MG63 (cell line): ENCODE measurements at regions not wholly inside any gene's neighbourhood (a gene's known extent, or its start where the extent isn't known, plus 50 kb on each side); places are given as distances from the start of the nearest gene placed in this dataset.

ENCODE experiments used
- DNase-seq: peaks from one replicate; pipeline ENCODE4 v3.0.0-alpha.2; 2020
- H3K27me3 ChIP-seq: fragments of 250-450 bp; sonication (Bioruptor Pico); 2 replicates; pipeline ENCODE4 v1.5.1; 2020; ENCODE audit warnings: mild to moderate bottlenecking, moderate library complexity
- H3K36me3 ChIP-seq: fragments of 250-450 bp; sonication (Bioruptor Pico); 2 replicates; pipeline ENCODE4 v1.5.1; 2020; ENCODE audit warnings: mild to moderate bottlenecking, moderate library complexity
- H3K4me3 ChIP-seq: fragments of 250-450 bp; sonication (Bioruptor Pico); 2 replicates; pipeline ENCODE4 v1.5.1; 2020; ENCODE audit warnings: mild to moderate bottlenecking, moderate library complexity
- H3K9me3 ChIP-seq: fragments of 250-450 bp; sonication (Bioruptor Pico); 2 replicates; pipeline ENCODE4 v1.5.1; 2020; ENCODE audit warnings: mild to moderate bottlenecking, moderate library complexity

DNA sequence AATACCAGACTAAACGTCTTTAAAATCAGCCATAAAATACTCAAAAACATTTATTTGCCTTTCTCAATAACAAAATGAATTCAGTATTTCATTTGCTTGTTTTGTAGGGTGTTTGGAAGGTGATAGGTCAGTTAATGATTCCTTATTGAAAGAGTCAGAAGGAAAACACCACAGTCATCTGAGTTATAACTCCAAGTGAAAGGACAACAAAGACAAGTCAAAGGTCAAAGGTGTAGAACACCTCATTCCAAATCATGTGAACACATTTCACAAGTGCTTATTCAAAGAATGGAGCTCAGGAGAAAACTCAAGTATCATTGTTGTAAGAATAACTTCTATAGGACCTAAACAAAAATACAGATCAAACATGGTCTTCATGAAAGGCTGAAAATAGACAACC is 318.6 kb upstream of the PHF14 start:
- no peak for DNase-seq
- no peaks in the 10 kb centered on the region for H3K9me3 ChIP-seq
- H3K4me3 ChIP-seq: no peak overlapping the region
- no peaks in the 10 kb centered on the region for H3K27me3 ChIP-seq
- no peaks in the 10 kb centered on the region for H3K36me3 ChIP-seq

DNA sequence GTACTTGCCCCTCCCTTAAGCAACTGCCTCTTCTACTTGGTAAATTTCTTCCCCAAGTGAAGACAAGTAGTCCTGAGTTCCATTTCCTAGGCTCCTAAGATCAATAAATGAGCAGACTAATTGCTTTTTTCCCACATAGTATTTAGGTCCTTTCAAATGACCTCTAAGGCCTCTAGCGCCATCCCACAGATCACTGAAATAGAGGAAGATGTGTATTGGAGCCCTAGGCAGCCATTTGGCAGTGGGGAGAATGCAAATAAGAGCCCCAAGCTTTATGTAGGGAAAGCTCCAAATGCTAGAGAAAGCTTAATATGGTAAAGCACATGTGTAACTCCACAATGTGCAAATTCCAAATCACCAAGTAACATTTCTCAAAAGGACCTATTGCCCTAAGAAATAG is 316.5 kb upstream of the PHF14 start:
- no peak overlapping the region for H3K4me3 ChIP-seq
- H3K36me3 ChIP-seq: no peaks in the 10 kb centered on the region
- no peaks in the 10 kb centered on the region for H3K27me3 ChIP-seq
- no peak for DNase-seq
- no peaks in the 10 kb centered on the region for H3K9me3 ChIP-seq

DNA sequence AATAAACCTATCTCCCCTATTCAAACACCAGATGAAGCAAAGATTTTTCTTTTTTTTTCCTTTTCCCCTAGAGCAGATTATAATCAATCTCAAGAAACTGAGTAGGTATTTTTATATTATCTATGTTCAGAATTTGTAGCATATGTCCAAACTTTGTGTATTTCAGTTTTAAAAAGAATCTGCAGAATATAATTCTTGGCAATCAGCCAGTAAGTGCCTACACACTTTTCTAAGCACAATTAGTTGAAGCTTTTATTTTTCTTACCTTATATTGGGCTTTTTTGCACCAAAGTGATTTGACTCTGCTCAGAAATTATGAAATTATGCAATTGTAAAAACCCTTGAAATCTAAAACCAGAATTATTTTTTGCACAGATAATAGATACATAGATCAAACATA is 315.8 kb upstream of the PHF14 start:
- no peak overlapping the region for H3K4me3 ChIP-seq
- no peaks in the 10 kb centered on the region for H3K27me3 ChIP-seq
- no peaks in the 10 kb centered on the region for H3K9me3 ChIP-seq
- no peaks in the 10 kb centered on the region for H3K36me3 ChIP-seq
- DNase-seq: no peak

DNA sequence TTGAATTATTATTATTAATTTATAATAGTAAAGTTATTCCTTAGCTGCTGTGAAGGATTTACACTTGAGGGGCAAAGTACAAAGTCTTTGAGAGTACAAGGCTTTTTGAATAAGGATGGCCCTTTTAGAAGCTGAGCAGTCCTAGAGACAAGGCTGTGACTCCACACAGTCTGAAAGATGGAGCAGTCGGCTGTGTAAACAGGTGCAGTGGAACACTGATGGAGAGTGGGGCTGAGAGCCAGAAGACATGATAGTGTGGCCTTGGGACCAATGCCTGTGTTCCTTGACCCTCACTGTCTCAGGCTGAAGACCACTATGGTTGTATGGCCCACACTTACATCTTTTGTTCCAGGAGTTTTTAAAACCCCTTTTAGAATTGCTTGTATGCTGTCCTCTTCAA is 311.2 kb upstream of the PHF14 start:
- Histone ChIP-seq H3K4me3 (no peak overlapping the region), H3K36me3 (no peaks in the 10 kb centered on the region), H3K9me3 (no peaks in the 10 kb centered on the region), H3K27me3 (no peaks in the 10 kb centered on the region)
- DNase-seq: no peak

DNA sequence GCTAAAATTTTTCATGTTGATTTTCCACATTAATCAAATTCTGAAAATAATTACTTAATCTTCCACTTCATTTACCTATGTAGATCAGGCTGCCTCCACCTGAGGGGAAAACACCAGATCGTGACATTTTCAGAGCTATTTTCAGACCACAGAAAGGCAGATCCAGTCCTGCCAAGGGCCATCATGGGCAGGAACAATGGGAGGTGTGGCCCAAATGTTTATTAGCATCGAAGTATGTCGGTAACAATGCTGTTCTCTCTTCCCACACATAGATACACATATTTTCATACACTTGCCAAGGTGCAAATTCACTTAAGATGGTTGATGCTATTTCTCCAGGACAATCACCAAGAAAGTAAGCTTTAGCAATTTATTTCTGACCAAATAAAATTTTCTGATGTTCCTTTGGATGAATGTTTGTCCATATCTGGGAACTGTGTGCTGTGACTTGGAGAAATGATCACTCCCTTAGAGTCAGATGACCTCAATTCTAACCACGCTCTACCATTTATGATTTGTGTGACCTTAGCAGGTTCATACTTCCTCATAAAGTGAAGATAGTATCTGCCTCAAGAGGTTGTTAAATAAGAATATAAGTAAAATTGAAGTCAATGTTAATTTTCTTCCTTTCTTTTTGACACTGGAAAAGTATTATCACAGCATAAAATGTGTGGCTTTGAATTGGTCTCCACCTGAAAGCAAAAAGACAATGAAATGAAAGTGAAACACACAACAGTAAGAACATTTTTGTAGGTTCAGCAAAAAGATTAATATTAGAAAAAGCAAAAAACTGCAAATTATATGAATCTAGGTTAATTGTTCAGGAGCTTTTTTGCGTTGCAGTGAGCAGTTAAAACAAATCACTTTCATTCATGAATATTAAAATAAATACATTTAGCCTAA is 310.4 kb upstream of the PHF14 start:
- no peaks in the 10 kb centered on the region for H3K9me3 ChIP-seq
- DNase-seq: no peak
- H3K4me3 ChIP-seq: no peak overlapping the region
- no peaks in the 10 kb centered on the region for H3K36me3 ChIP-seq
- no peaks in the 10 kb centered on the region for H3K27me3 ChIP-seq

- Histone ChIP-seq H3K36me3 (no peaks in the 10 kb centered on the region), H3K9me3 (no peaks in the 10 kb centered on the region), H3K27me3 (no peaks in the 10 kb centered on the region), H3K4me3 (no peak overlapping the region)
- no peak for DNase-seq
Observed at GRCh38 chr7:10672186-10672585, 301.5 kb upstream of the PHF14 start.

DNA sequence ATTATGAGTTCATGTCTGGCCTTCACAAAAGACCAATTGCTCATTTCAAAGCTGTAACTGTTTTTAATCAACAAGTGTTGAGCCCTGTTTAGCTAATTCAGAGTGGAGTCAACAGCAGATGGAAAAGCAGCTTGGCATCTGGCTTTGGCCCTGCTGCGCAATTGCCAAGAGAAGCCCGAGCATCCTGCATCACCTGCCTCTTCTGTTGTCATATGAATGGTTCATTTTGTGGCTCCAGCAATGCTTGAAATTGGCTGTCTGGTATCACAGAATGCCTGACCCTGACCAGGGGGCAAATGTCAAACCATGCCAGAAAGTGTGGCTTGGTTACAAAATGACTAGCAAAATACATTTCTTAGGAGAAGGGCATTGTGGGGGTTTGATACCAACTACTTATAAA is 296.5 kb upstream of the PHF14 start:
- H3K36me3 ChIP-seq: no peaks in the 10 kb centered on the region

DNA sequence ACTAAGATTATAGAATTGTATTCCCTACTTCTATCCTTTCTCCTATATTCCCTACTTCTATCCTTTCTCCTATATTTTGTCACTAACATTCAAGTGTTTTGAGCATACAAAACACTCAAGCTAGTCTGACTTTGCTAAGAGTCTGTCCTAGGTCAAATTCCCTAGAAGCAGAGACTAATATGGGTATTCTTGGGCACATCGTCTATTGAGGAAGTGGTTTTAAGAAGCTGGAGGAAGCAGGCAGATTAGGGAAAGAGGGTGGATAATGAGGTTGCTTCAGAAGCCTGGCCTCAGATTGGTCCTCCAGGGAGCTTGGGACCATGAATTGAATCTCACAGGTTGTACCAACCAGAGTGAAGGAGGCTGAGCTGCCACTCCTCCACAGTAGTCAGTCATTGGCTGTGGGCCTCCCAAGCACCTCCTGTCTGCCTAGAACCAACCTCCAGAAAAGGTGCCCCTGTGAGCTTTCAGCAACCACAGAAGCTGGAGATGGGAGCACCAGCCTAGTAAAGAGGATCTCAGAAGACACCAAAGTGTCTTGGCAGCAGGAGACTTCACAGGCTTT is 295.9 kb upstream of the PHF14 start:
- no peaks in the 10 kb centered on the region for H3K27me3 ChIP-seq
- H3K4me3 ChIP-seq: no peak overlapping the region
- H3K9me3 ChIP-seq: no peaks in the 10 kb centered on the region
- no peak for DNase-seq
- H3K36me3 ChIP-seq: no peaks in the 10 kb centered on the region

More for the DNA sequence above, 296.5 kb upstream of the PHF14 start:
- H3K4me3 ChIP-seq: no peak overlapping the region
- no peaks in the 10 kb centered on the region for H3K27me3 ChIP-seq
- no peaks in the 10 kb centered on the region for H3K9me3 ChIP-seq
- DNase-seq: no peak

DNA sequence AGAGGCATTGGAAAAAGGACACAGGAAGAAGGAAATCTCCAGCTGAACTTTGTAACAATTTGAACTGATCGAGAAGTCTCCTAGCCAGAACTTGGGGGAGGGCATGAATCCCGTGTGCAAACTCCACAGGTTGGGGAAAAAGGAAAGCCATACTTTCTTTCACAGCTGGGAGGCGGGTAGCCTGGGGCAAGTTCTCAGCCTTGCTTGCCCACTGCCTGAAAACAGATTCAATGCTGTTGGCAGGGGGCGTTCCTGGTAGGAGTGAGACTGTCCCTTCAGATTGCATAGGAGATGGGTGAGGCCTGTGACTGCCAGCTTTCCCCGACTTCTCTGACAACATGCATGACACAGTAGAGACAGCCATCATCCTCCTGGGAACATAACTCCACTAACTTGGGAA is 289.1 kb upstream of the PHF14 start:
- Histone ChIP-seq H3K4me3 (no peak overlapping the region), H3K9me3 (no peaks in the 10 kb centered on the region), H3K36me3 (no peaks in the 10 kb centered on the region), H3K27me3 (no peaks in the 10 kb centered on the region)
- DNase-seq: no peak

GRCh38 chr7:10685040-10685439 is 288.6 kb upstream of the PHF14 start:
- H3K27me3 ChIP-seq: no peaks in the 10 kb centered on the region
- no peak for DNase-seq
- no peaks in the 10 kb centered on the region for H3K9me3 ChIP-seq
- no peak overlapping the region for H3K4me3 ChIP-seq
- no peaks in the 10 kb centered on the region for H3K36me3 ChIP-seq

DNA sequence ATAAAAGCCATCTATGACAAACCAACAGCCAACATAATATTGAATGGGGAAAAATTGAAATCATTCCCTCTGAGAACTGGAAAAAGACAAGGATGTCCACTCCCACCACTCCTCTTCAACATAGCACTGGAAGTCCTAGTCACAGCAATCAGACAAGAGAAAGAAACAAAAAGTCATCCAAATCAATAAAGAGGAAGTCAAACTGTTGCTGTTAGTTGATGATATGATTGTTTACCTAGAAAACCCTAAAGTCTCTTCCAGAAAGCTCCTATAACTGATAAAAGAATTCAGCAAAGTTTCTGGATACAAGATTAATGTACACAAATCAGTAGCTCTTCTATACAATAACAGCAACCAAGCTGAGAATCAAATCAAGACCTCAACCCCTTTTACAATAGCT is 285.1 kb upstream of the PHF14 start:
- DNase-seq: no peak

DNA sequence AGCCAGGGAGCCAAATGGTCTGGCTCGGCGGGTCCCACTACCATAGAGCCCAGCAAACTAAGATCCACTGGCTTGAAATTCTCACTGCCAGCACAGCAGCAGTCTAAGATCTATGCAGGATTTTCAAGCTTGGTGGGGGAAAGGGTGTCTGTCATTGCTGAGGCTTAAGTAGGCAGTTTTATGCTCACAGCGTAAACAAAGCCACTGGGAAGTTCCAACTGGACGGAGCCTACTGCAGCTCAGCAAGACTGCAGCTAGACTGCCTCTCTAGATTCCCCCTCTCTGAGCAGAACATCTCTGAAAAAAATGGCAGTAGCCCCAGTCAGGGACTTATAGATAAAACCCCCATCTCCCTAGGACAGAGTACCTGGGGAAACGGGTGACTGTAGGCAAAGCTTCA is 277.6 kb upstream of the PHF14 start:
- no peaks in the 10 kb centered on the region for H3K9me3 ChIP-seq
- no peaks in the 10 kb centered on the region for H3K27me3 ChIP-seq
- DNase-seq: no peak
- H3K4me3 ChIP-seq: no peak overlapping the region
- H3K36me3 ChIP-seq: no peaks in the 10 kb centered on the region

More for the DNA sequence above, 285.1 kb upstream of the PHF14 start:
- no peak overlapping the region for H3K4me3 ChIP-seq
- no peaks in the 10 kb centered on the region for H3K36me3 ChIP-seq
- no peaks in the 10 kb centered on the region for H3K27me3 ChIP-seq
- no peaks in the 10 kb centered on the region for H3K9me3 ChIP-seq

- no peaks in the 10 kb centered on the region for H3K9me3 ChIP-seq
- no peaks in the 10 kb centered on the region for H3K36me3 ChIP-seq
- no peak overlapping the region for H3K4me3 ChIP-seq
- H3K27me3 ChIP-seq: no peaks in the 10 kb centered on the region
- no peak for DNase-seq
Observed at GRCh38 chr7:10703059-10703458, 270.6 kb upstream of the PHF14 start.

DNA sequence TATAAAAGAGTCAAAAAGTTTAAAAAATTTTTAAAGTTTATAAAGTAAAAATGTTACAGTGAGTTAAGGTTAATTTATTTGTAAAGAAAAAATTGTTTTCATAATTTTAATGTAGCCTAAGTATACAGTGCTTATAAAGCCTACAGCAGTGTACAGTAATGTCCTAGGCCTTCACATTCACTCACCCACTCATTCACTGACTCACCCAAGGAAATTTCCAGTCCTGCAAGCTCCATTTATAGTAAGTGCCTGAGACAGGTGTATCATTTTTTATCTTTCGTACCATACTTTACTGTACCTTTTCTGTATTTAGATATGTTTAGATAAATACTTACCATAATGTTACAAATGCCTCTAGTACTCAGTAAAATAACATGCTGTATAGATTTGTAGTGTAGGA is 269.7 kb upstream of the PHF14 start:
- Histone ChIP-seq H3K36me3 (no peaks in the 10 kb centered on the region), H3K27me3 (no peaks in the 10 kb centered on the region), H3K9me3 (no peaks in the 10 kb centered on the region), H3K4me3 (no peak overlapping the region)
- no peak for DNase-seq

- Histone ChIP-seq H3K9me3 (no peaks in the 10 kb centered on the region), H3K36me3 (no peaks in the 10 kb centered on the region), H3K27me3 (no peaks in the 10 kb centered on the region), H3K4me3 (no peak overlapping the region)
- DNase-seq: no peak
Observed at GRCh38 chr7:10704653-10705052, 269.0 kb upstream of the PHF14 start.

DNA sequence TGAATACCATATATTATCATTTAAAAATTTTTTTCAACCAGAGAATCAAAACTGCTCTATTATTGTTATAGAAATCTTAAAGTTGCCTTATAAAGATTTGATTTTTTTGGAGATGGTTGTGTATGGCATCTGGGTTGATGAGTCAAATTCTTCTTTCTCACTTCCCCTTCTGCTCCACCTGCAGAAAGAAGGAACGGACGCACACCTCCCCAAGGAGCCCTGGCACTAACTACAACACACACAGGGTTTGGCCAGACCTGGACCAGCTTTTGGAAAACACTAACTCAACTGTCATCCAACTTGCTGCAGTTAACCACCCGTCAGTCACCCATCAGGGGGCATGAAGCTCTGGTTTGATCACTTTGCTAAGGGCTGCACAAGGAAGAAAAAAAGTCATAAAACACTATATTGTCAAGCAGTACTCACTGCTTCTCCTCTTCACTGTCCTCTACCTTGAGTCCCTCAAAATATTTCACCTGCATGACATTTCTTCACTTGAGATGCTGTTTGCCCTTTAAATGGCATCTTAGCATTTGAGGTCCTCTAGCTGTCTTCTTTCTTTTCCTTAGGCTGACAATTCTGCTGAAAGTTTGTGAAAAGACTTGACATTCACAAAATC is 266.7 kb upstream of the PHF14 start:
- H3K4me3 ChIP-seq: no peak overlapping the region
- H3K36me3 ChIP-seq: no peaks in the 10 kb centered on the region
- DNase-seq: no peak
- H3K27me3 ChIP-seq: no peaks in the 10 kb centered on the region
- H3K9me3 ChIP-seq: no peaks in the 10 kb centered on the region

GRCh38 chr7:10707519-10707918 is 266.2 kb upstream of the PHF14 start:
- H3K9me3 ChIP-seq: no peaks in the 10 kb centered on the region

GRCh38 chr7:10708447-10708846 is 265.2 kb upstream of the PHF14 start:
- DNase-seq: no peak
- Histone ChIP-seq H3K36me3 (no peaks in the 10 kb centered on the region), H3K27me3 (no peaks in the 10 kb centered on the region), H3K9me3 (no peaks in the 10 kb centered on the region), H3K4me3 (no peak overlapping the region)

More at GRCh38 chr7:10707519-10707918, 266.2 kb upstream of the PHF14 start:
- no peak for DNase-seq
- Histone ChIP-seq H3K27me3 (no peaks in the 10 kb centered on the region), H3K36me3 (no peaks in the 10 kb centered on the region), H3K4me3 (no peak overlapping the region)
